Endothelial cell of umbilical vein (primary cell): ENCODE measurements at regions not wholly inside any gene's neighbourhood (a gene's known extent, or its start where the extent isn't known, plus 50 kb on each side); places are given as distances from the start of the nearest gene placed in this dataset.

Experiments used
- BruUV-seq: library from RNA; stranded (reverse); fragments of 400-500 nt; replicated peaks from 2 replicates; lab custom pipeline; 2021; lab: Mats Ljungman, UMichigan
- CTCF ChIA-PET: fragments of 300-600, 350-600 bp; sonication (Branson Sonifier 250); formaldehyde crosslinking; loops from one replicate; lab custom pipeline; 2021; ENCODE audit warnings: antibody characterized with exemption, inconsistent platforms; lab: Charles Lee
- POLR2A ChIA-PET: fragments of 300-600, 350-600 bp; sonication (Branson Sonifier 250); formaldehyde crosslinking; loops from one replicate; lab custom pipeline; 2021; ENCODE audit warnings: antibody characterized with exemption, inconsistent platforms; lab: Charles Lee
- DNase-seq: peaks from one replicate; pipeline ENCODE4 v3.0.0-alpha.2; 2011; ENCODE audit warnings: low read depth, low spot score
- FAIRE-seq: peaks from 2 replicates; lab custom pipeline; 2011; peaks lifted over from hg19 to GRCh38; lab: Jason Lieb, UNC
- H2AFZ ChIP-seq: 2 replicates; pipeline ENCODE4 v1.6.0; 2012; ENCODE audit warnings: low read depth, low read length, control low read depth, inconsistent platforms
- H3K27ac ChIP-seq: 2 replicates; pipeline ENCODE4 v1.5.1; 2011; ENCODE audit warnings: low read depth, mild to moderate bottlenecking, control low read depth, low read length, moderate library complexity; ENCODE audit not compliant: insufficient read depth
- H3K27me3 ChIP-seq, 2 experiments: 2 replicates each; pipeline versions ENCODE4 v1.6.0 to v1.6.1; 2011; ENCODE audit warnings: low read length in 2 of 2, mixed read lengths in 1 of 2; ENCODE audit not compliant: control insufficient read depth in 2 of 2, insufficient read depth in 2 of 2
- H3K36me3 ChIP-seq, 2 experiments: 2 replicates in 1 of 2; 3 replicates in 1 of 2; pipeline ENCODE4 v1.5.1; 2011; ENCODE audit warnings: low read length in 2 of 2, mild to moderate bottlenecking in 1 of 2, moderate library complexity in 1 of 2; ENCODE audit not compliant: control insufficient read depth in 2 of 2, insufficient read depth in 2 of 2; ENCODE audit errors: extremely low read depth in 1 of 2
- H3K4me1 ChIP-seq: 3 replicates; pipeline ENCODE4 v1.5.1; 2011; ENCODE audit warnings: mild to moderate bottlenecking, low read length; ENCODE audit not compliant: control insufficient read depth, insufficient read depth; ENCODE audit errors: extremely low read depth
- H3K4me2 ChIP-seq: 2 replicates; pipeline ENCODE4 v1.6.1; 2011; ENCODE audit warnings: low read length, control low read depth, mixed read lengths; ENCODE audit not compliant: insufficient read depth
- H3K4me3 ChIP-seq, 3 experiments: fragments of 200-600 bp in 1 of 3; sonication (generic), shearing (Covaris generic) in 1 of 3; replicated peaks in 1 of 3; 2 replicates each; pipeline ENCODE4 v1.5.1; 2011 to 2016; ENCODE audit warnings: control low read depth in 3 of 3, low read length in 3 of 3, mild to moderate bottlenecking in 2 of 3, inconsistent platforms in 1 of 3, low read depth in 1 of 3, moderate library complexity in 1 of 3; ENCODE audit not compliant: insufficient read depth in 1 of 3
- H3K79me2 ChIP-seq: 2 replicates; pipeline ENCODE4 v1.6.0; 2012; ENCODE audit warnings: low read length, inconsistent platforms; ENCODE audit not compliant: control insufficient read depth, insufficient read depth
- H3K9ac ChIP-seq: replicated peaks from 2 replicates; pipeline ENCODE3; 2011; ENCODE audit warnings: low read length, control low read depth; ENCODE audit not compliant: insufficient read depth; ENCODE audit errors: extremely low read depth
- H3K9me1 ChIP-seq: replicated peaks from 3 replicates; pipeline ENCODE4 v1.6.0; 2011; ENCODE audit warnings: mild to moderate bottlenecking, low read length; ENCODE audit not compliant: control insufficient read depth, insufficient read depth; ENCODE audit errors: extremely low read depth
- H3K9me3 ChIP-seq: replicated peaks from 2 replicates; pipeline ENCODE4 v1.5.1; 2012; ENCODE audit warnings: low read length, inconsistent platforms; ENCODE audit not compliant: control insufficient read depth, insufficient read depth
- H4K20me1 ChIP-seq: replicated peaks from 2 replicates; pipeline ENCODE3; 2011; ENCODE audit warnings: mild to moderate bottlenecking, low read length; ENCODE audit not compliant: control insufficient read depth, insufficient read depth; ENCODE audit errors: extremely low read depth
- EZH2 ChIP-seq: IDR thresholded peaks from 2 replicates; pipeline ENCODE4 v1.6.1; 2012; ENCODE audit warnings: borderline replicate concordance, low read depth, mild to moderate bottlenecking, moderate library complexity, low read length, inconsistent platforms; ENCODE audit not compliant: severe bottlenecking
- FOS ChIP-seq: IDR thresholded peaks from 2 replicates; pipeline ENCODE4 v1.6.1; 2011; ENCODE audit warnings: mild to moderate bottlenecking, low read length, moderate library complexity, borderline replicate concordance; ENCODE audit not compliant: insufficient read depth
- GATA2 ChIP-seq: IDR thresholded peaks from 2 replicates; pipeline ENCODE4 v1.7.0; 2011; ENCODE audit warnings: low read depth, mild to moderate bottlenecking, moderate library complexity, mixed read lengths, low read length; ENCODE audit not compliant: insufficient read length, insufficient read depth
- JUN ChIP-seq: IDR thresholded peaks from 2 replicates; pipeline ENCODE4 v1.6.1; 2011; ENCODE audit warnings: borderline replicate concordance, low read depth; ENCODE audit not compliant: insufficient read length, insufficient read depth
- MYC ChIP-seq: IDR thresholded peaks from one replicate; pipeline ENCODE4 v1.6.1; 2011; ENCODE audit warnings: mild to moderate bottlenecking, low read depth, low read length
- POLR2A ChIP-seq: IDR thresholded peaks from 2 replicates; pipeline ENCODE4 v1.6.1; 2012; ENCODE audit warnings: low read depth, mild to moderate bottlenecking, control low read depth, low read length
- POLR2AphosphoS5 ChIP-seq: IDR thresholded peaks from 2 replicates; pipeline ENCODE4 v1.6.1; 2012; ENCODE audit warnings: low read depth, mild to moderate bottlenecking, control low read depth, low read length, moderate library complexity; ENCODE audit not compliant: insufficient read depth
- dilution Hi-C: fragments of 300-500 bp; cut with MboI; formaldehyde crosslinking; loops from one replicate; pipeline ENCODE4 v1.15.0; 2019; ENCODE audit warnings: low sequenced_read_pairs; ENCODE audit not compliant: extremely low pct_ligation_motif_present
- intact Hi-C: fragments of 100-400 bp; cut with micrococcal nuclease; formaldehyde crosslinking; loops from one replicate; pipeline ENCODE4 v1.10.0; 2022
- TF ChIP-seq, protein P1 (sequence below), 2 donors: IDR thresholded peaks; 1 replicate in 1 of 2; 2 replicates in 1 of 2; pipeline ENCODE4 v1.5.1; 2011; ENCODE audit warnings: low read length in 2 of 2, mild to moderate bottlenecking in 2 of 2, moderate library complexity in 2 of 2, control low read depth in 1 of 2, inconsistent platforms in 1 of 2, low read depth in 1 of 2; ENCODE audit not compliant: insufficient read depth in 1 of 2; ENCODE audit errors: extremely low read depth in 1 of 2
- TF ChIP-seq, protein P2 (sequence below): IDR thresholded peaks from 2 replicates; pipeline ENCODE4 v1.6.1; 2011; ENCODE audit not compliant: insufficient read depth, insufficient read length

DNA sequence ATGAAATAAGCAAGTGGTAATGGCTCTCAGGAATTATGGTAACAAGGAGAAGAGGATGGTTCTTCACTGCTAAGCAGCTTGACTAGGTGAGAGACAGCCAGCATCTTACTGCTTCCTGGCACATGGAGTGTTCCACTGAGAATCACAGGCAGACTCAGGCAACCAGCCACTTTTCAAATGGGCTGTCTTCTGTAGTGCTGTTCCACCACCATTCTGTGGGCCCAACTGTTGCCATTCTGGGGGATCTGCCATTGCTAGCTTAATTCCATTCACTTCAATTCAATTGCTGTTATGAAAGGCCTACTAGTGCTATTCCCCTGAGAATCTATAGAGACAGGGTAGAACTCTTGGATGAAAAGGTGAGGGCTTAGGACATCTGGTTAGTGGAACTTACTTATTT lies 341.9 kb downstream of the KCNRG start:
- H3K27me3 ChIP-seq, result no peaks in the 10 kb centered on the region
- BruUV-seq, result no TSS peak
- no peaks in the 10 kb centered on the region for H3K36me3 ChIP-seq
- no peak overlapping the region for H2AFZ ChIP-seq
- DNase-seq (no peak), FAIRE-seq (no peak)
- intact Hi-C loops, result no loop called here
- POLR2A ChIA-PET, result no interaction called here
- no peak overlapping the region for H3K4me3 ChIP-seq
- H4K20me1 ChIP-seq, result no peaks in the 10 kb centered on the region
- H3K79me2 ChIP-seq, result no peaks in the 10 kb centered on the region
- dilution Hi-C loops, result no loop called here
- no peaks in the 10 kb centered on the region for H3K9me1 ChIP-seq
- no peak overlapping the region for H3K27ac ChIP-seq
- H3K4me1 ChIP-seq, result no peaks in the 10 kb centered on the region
- no peak overlapping the region for H3K9ac ChIP-seq
- H3K9me3 ChIP-seq, result no peaks in the 10 kb centered on the region
- CTCF ChIA-PET, result no interaction called here
- H3K4me2 ChIP-seq, result no peak overlapping the region
- TF ChIP-seq, protein P1, sequence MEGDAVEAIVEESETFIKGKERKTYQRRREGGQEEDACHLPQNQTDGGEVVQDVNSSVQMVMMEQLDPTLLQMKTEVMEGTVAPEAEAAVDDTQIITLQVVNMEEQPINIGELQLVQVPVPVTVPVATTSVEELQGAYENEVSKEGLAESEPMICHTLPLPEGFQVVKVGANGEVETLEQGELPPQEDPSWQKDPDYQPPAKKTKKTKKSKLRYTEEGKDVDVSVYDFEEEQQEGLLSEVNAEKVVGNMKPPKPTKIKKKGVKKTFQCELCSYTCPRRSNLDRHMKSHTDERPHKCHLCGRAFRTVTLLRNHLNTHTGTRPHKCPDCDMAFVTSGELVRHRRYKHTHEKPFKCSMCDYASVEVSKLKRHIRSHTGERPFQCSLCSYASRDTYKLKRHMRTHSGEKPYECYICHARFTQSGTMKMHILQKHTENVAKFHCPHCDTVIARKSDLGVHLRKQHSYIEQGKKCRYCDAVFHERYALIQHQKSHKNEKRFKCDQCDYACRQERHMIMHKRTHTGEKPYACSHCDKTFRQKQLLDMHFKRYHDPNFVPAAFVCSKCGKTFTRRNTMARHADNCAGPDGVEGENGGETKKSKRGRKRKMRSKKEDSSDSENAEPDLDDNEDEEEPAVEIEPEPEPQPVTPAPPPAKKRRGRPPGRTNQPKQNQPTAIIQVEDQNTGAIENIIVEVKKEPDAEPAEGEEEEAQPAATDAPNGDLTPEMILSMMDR (IDR thresholded peaks at IDR 0.05; ENCODE audit: extremely low read depth in 1 of 2, insufficient read depth in 1 of 2, low read depth in 1 of 2, low read length in 2 of 2), result no peak
- TF ChIP-seq POLR2A (no peak), MYC (no peak), FOS (no peak), POLR2AphosphoS5 (no peak), JUN (no peak), EZH2 (no peak), GATA2 (no peak)
- TF ChIP-seq, protein P2, sequence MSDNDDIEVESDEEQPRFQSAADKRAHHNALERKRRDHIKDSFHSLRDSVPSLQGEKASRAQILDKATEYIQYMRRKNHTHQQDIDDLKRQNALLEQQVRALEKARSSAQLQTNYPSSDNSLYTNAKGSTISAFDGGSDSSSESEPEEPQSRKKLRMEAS, result no peak
